HepG2 (cell line): ENCODE measurements at regions not wholly inside any gene's neighbourhood (a gene's known extent, or its start where the extent isn't known, plus 50 kb on each side); places are given as distances from the start of the nearest gene placed in this dataset.

Experiments used
- ATAC-seq: fragments of 200-7000 bp; cut with Tn5 transposase; 3 replicates; pipeline ENCODE4 v1.9.1; 2020; ENCODE audit warnings: mild to moderate bottlenecking, moderate library complexity
- BruUV-seq: library from RNA; stranded (reverse); fragments of 400-500 nt; replicated peaks from 2 replicates; lab custom pipeline; 2021; lab: Mats Ljungman, UMichigan
- CTCF ChIA-PET: fragments of 300-600 bp; formaldehyde crosslinking; extraction: SDS; loops from one replicate; lab custom pipeline; 2021; ENCODE audit warnings: low total read pairs, inconsistent platforms, low intra/inter-chr PET ratio; lab: Yijun Ruan, JAX
- POLR2A ChIA-PET: fragments of 350-600 bp; sonication (Branson Sonifier 250); formaldehyde crosslinking; loops from one replicate; lab custom pipeline; 2020; ENCODE audit warnings: antibody characterized with exemption, inconsistent platforms; lab: Yijun Ruan, JAX
- DNase-seq: peaks from one replicate; pipeline ENCODE4 v3.0.0-alpha.2; 2015; ENCODE audit warnings: low spot score
- FAIRE-seq: peaks from 3 replicates; lab custom pipeline; 2011; peaks lifted over from hg19 to GRCh38; lab: Jason Lieb, UNC
- H2AFZ ChIP-seq: one replicate; pipeline ENCODE4 v1.6.1; 2011; ENCODE audit warnings: low read length, inconsistent platforms
- H3K27ac ChIP-seq: fragments of 300-600 bp; 3 replicates; pipeline ENCODE4 v1.8.0; 2011; ENCODE audit warnings: mixed run types, mild to moderate bottlenecking, mixed read lengths, low read length, inconsistent platforms; ENCODE audit not compliant: insufficient read depth; ENCODE audit errors: extremely low read length
- H3K27me3 ChIP-seq, 2 experiments: fragments of 200-600 bp in 1 of 2; 2 replicates in 1 of 2; 3 replicates in 1 of 2; pipeline versions ENCODE4 v1.6.0 to v1.8.0; 2011; ENCODE audit warnings: low read length in 2 of 2, mild to moderate bottlenecking in 2 of 2, moderate library complexity in 2 of 2, inconsistent platforms in 1 of 2; ENCODE audit not compliant: insufficient read depth in 2 of 2, control insufficient read depth in 1 of 2
- H3K36me3 ChIP-seq, 2 experiments: fragments of 200-600 bp in 1 of 2; replicated peaks in 1 of 2; 2 replicates in 1 of 2; 3 replicates in 1 of 2; pipeline versions ENCODE4 v1.5.1 to v1.8.0; 2011; ENCODE audit warnings: low read length in 2 of 2, inconsistent platforms in 1 of 2; ENCODE audit not compliant: insufficient read depth in 2 of 2, control insufficient read depth in 1 of 2
- H3K4me1 ChIP-seq: 2 replicates; pipeline ENCODE4 v1.5.1; 2012; ENCODE audit warnings: low read length, inconsistent platforms; ENCODE audit not compliant: insufficient read depth
- H3K4me2 ChIP-seq: 2 replicates; pipeline ENCODE4 v1.6.0; 2011; ENCODE audit warnings: low read depth, low read length, inconsistent platforms
- H3K4me3 ChIP-seq, 3 experiments: fragments of 200-600 bp in 1 of 3; sonication (generic), shearing (Covaris generic) in 1 of 3; replicated peaks in 1 of 3; 2 replicates each; pipeline ENCODE4 v1.5.1; 2011 to 2016; ENCODE audit warnings: low read length in 3 of 3, inconsistent platforms in 2 of 3, low read depth in 2 of 3, mild to moderate bottlenecking in 2 of 3, control low read depth in 1 of 3, mixed read lengths in 1 of 3; ENCODE audit not compliant: insufficient read depth in 1 of 3
- H3K79me2 ChIP-seq: one replicate; pipeline ENCODE4 v1.6.1; 2011; ENCODE audit warnings: low read length, inconsistent platforms; ENCODE audit not compliant: insufficient read depth
- H3K9ac ChIP-seq: 2 replicates; pipeline ENCODE4 v1.6.0; 2011; ENCODE audit warnings: mild to moderate bottlenecking, low read depth, low read length, inconsistent platforms; ENCODE audit not compliant: insufficient read depth
- H3K9me3 ChIP-seq: 2 replicates; pipeline ENCODE4 v1.5.1; 2012; ENCODE audit warnings: mild to moderate bottlenecking, low read length
- H4K20me1 ChIP-seq: 2 replicates; pipeline ENCODE4 v1.6.0; 2011; ENCODE audit warnings: inconsistent platforms, mild to moderate bottlenecking, low read length, moderate library complexity; ENCODE audit not compliant: insufficient read depth
- AGO2 ChIP-seq: fragments of 200-400 bp; formaldehyde crosslinking; optimal IDR thresholded peaks from 2 replicates; pipeline ENCODE3; 2017; ENCODE audit warnings: mild to moderate bottlenecking, low read depth, low read length, moderate library complexity
- NFKB2 ChIP-seq: sonication (generic); formaldehyde crosslinking; IDR thresholded peaks from 2 replicates; pipeline ENCODE4 v1.4.0; 2020; ENCODE audit warnings: missing genetic modification reagents, borderline replicate concordance
- NFRKB ChIP-seq: fragments of 450-650 bp; IDR thresholded peaks from 2 replicates; pipeline ENCODE4 v1.6.1; 2017
- NRL ChIP-seq: sonication (generic); formaldehyde crosslinking; IDR thresholded peaks from 2 replicates; pipeline ENCODE4 v1.5.0; 2020; ENCODE audit warnings: missing genetic modification reagents, mild to moderate bottlenecking, moderate library complexity, borderline replicate concordance
- RNF2 ChIP-seq: fragments of 450-650 bp; conservative IDR thresholded peaks from 2 replicates; pipeline ENCODE4 v1.6.1; 2016; ENCODE audit warnings: low read depth
- TCF12 ChIP-seq, 2 experiments: fragments of 450-650 bp in 1 of 2; sonication (generic) in 1 of 2; formaldehyde crosslinking in 1 of 2; IDR thresholded peaks; 2 replicates each; pipeline versions ENCODE4 v1.6.1 to v1.8.0; 2017 to 2022; ENCODE audit warnings: antibody characterized with exemption in 1 of 2, mild to moderate bottlenecking in 1 of 2, missing genetic modification reagents in 1 of 2, moderate library complexity in 1 of 2
- ZNF251 ChIP-seq: sonication (generic); formaldehyde crosslinking; IDR thresholded peaks from 2 replicates; pipeline ENCODE4 v1.9.0; 2021; ENCODE audit warnings: mild to moderate bottlenecking, missing genetic modification reagents
- ZNF549 ChIP-seq: sonication (generic); formaldehyde crosslinking; IDR thresholded peaks from 2 replicates; pipeline ENCODE4 v1.5.0; 2020; ENCODE audit warnings: missing genetic modification reagents
- ZNF557 ChIP-seq: sonication (generic); formaldehyde crosslinking; IDR thresholded peaks from 2 replicates; pipeline ENCODE4 v1.4.0; 2020; ENCODE audit warnings: missing genetic modification reagents
- ZNF567 ChIP-seq: sonication (generic); formaldehyde crosslinking; IDR thresholded peaks from 2 replicates; pipeline ENCODE4 v1.8.1; 2023; ENCODE audit warnings: mild to moderate bottlenecking, missing genetic modification reagents, borderline replicate concordance
- ZNF577 ChIP-seq: sonication (generic); formaldehyde crosslinking; IDR thresholded peaks from 2 replicates; pipeline ENCODE4 v1.4.0; 2020; ENCODE audit warnings: mild to moderate bottlenecking, low read depth, missing genetic modification reagents, borderline replicate concordance
- ZSCAN25 ChIP-seq: sonication (generic); formaldehyde crosslinking; IDR thresholded peaks from 2 replicates; pipeline ENCODE4 v1.8.0; 2022; ENCODE audit warnings: mild to moderate bottlenecking, missing genetic modification reagents
- in situ Hi-C: cut with HindIII; loops from 2 replicates; pipeline ENCODE4 v1.10.0; 2017; ENCODE audit warnings: low pct_unique_long_range_greater_than_20kb; ENCODE audit not compliant: extremely low pct_ligation_motif_present
- intact Hi-C: fragments of 100-400 bp; cut with micrococcal nuclease; formaldehyde crosslinking; loops from one replicate; pipeline ENCODE4 v1.10.0; 2022; ENCODE audit not compliant: unreplicated experiment
- TF ChIP-seq, protein P1 (sequence below): sonication (generic); formaldehyde crosslinking; IDR thresholded peaks from 2 replicates; pipeline ENCODE4 v1.8.1; 2023; ENCODE audit warnings: mild to moderate bottlenecking, missing genetic modification reagents
- TF ChIP-seq, protein P2 (sequence below): sonication (generic); formaldehyde crosslinking; IDR thresholded peaks from 2 replicates; pipeline ENCODE4 v1.8.1; 2022; ENCODE audit warnings: low read depth, mild to moderate bottlenecking, missing genetic modification reagents
- TF ChIP-seq, protein P3 (sequence below): sonication (generic); formaldehyde crosslinking; conservative IDR thresholded peaks from 2 replicates; pipeline ENCODE4 v1.4.0; 2020; ENCODE audit warnings: missing genetic modification reagents
- TF ChIP-seq, protein P4 (sequence below): sonication (generic); formaldehyde crosslinking; IDR thresholded peaks from 2 replicates; pipeline ENCODE4 v1.5.1; 2020; ENCODE audit warnings: mild to moderate bottlenecking, missing genetic modification reagents, moderate library complexity

DNA sequence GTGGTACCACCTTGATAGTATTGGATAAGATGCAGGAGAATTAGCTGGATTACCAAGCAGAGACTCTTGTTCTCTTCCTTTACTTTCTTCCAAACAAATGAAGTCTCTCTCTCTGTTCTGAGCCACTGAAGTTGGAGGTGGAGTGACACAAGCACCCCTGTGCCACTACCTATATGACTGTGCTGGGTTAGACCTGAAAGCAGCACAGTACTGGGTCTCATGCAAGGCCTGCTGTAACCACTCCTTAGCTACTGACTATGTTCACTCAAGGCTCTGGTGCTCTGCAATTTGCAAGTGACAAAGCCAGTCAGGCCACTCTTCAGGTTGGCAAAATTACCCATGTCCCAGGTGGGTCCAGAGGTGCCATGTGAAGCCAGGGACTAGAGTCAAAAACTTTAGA, 389.6 kb upstream of the MAOA start:
- FAIRE-seq (no peak), ATAC-seq (no peak), DNase-seq (no peak)
- no TSS peak for BruUV-seq
- Histone ChIP-seq H3K27me3 (no peaks in the 10 kb centered on the region), H3K4me3 (no peak overlapping the region), H3K9ac (no peak overlapping the region), H3K79me2 (no peaks in the 10 kb centered on the region), H3K27ac (no peak overlapping the region), H3K36me3 (no peaks in the 10 kb centered on the region), H3K4me2 (no peak overlapping the region), H4K20me1 (no peaks in the 10 kb centered on the region), H2AFZ (no peak overlapping the region), H3K4me1 (no peaks in the 10 kb centered on the region), H3K9me3 (no peaks in the 10 kb centered on the region)
- intact Hi-C loops (no loop called here), in situ Hi-C loops (no loop called here)
- ChIA-PET POLR2A (no interaction called here), CTCF (no interaction called here)
- no peak for TF ChIP-seq ZNF549 (CRISPR knock-in tag)
- no peak for TF ChIP-seq NFRKB
- TF ChIP-seq TCF12 (IDR thresholded peaks at IDR 0.05) = no peak
- TF ChIP-seq TCF12 (CRISPR knock-in tag; IDR thresholded peaks at IDR 0.05) = no peak
- TF ChIP-seq ZNF577 (CRISPR knock-in tag) = no peak
- no peak for TF ChIP-seq RNF2
- no peak for TF ChIP-seq ZNF567 (CRISPR knock-in tag)
- no peak for TF ChIP-seq NFKB2
- TF ChIP-seq AGO2 = no peak
- no peak for TF ChIP-seq ZSCAN25
- TF ChIP-seq NRL (CRISPR knock-in tag) = no peak
- no peak for TF ChIP-seq ZNF557
- TF ChIP-seq, protein P1, sequence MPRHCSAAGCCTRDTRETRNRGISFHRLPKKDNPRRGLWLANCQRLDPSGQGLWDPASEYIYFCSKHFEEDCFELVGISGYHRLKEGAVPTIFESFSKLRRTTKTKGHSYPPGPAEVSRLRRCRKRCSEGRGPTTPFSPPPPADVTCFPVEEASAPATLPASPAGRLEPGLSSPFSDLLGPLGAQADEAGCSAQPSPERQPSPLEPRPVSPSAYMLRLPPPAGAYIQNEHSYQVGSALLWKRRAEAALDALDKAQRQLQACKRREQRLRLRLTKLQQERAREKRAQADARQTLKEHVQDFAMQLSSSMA (CRISPR knock-in tag) = no peak
- TF ChIP-seq ZNF251 (CRISPR knock-in tag) = no peak
- TF ChIP-seq, protein P2, sequence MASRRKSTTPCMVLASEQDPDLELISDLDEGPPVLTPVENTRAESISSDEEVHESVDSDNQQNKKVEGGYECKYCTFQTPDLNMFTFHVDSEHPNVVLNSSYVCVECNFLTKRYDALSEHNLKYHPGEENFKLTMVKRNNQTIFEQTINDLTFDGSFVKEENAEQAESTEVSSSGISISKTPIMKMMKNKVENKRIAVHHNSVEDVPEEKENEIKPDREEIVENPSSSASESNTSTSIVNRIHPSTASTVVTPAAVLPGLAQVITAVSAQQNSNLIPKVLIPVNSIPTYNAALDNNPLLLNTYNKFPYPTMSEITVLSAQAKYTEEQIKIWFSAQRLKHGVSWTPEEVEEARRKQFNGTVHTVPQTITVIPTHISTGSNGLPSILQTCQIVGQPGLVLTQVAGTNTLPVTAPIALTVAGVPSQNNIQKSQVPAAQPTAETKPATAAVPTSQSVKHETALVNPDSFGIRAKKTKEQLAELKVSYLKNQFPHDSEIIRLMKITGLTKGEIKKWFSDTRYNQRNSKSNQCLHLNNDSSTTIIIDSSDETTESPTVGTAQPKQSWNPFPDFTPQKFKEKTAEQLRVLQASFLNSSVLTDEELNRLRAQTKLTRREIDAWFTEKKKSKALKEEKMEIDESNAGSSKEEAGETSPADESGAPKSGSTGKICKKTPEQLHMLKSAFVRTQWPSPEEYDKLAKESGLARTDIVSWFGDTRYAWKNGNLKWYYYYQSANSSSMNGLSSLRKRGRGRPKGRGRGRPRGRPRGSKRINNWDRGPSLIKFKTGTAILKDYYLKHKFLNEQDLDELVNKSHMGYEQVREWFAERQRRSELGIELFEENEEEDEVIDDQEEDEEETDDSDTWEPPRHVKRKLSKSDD (CRISPR knock-in tag) = no peak
- TF ChIP-seq, protein P3, sequence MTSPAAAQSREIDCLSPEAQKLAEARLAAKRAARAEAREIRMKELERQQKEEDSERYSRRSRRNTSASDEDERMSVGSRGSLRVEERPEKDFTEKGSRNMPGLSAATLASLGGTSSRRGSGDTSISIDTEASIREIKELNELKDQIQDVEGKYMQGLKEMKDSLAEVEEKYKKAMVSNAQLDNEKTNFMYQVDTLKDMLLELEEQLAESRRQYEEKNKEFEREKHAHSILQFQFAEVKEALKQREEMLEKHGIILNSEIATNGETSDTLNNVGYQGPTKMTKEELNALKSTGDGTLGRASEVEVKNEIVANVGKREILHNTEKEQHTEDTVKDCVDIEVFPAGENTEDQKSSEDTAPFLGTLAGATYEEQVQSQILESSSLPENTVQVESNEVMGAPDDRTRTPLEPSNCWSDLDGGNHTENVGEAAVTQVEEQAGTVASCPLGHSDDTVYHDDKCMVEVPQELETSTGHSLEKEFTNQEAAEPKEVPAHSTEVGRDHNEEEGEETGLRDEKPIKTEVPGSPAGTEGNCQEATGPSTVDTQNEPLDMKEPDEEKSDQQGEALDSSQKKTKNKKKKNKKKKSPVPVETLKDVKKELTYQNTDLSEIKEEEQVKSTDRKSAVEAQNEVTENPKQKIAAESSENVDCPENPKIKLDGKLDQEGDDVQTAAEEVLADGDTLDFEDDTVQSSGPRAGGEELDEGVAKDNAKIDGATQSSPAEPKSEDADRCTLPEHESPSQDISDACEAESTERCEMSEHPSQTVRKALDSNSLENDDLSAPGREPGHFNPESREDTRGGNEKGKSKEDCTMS (CRISPR knock-in tag) = no peak
- TF ChIP-seq, protein P4, sequence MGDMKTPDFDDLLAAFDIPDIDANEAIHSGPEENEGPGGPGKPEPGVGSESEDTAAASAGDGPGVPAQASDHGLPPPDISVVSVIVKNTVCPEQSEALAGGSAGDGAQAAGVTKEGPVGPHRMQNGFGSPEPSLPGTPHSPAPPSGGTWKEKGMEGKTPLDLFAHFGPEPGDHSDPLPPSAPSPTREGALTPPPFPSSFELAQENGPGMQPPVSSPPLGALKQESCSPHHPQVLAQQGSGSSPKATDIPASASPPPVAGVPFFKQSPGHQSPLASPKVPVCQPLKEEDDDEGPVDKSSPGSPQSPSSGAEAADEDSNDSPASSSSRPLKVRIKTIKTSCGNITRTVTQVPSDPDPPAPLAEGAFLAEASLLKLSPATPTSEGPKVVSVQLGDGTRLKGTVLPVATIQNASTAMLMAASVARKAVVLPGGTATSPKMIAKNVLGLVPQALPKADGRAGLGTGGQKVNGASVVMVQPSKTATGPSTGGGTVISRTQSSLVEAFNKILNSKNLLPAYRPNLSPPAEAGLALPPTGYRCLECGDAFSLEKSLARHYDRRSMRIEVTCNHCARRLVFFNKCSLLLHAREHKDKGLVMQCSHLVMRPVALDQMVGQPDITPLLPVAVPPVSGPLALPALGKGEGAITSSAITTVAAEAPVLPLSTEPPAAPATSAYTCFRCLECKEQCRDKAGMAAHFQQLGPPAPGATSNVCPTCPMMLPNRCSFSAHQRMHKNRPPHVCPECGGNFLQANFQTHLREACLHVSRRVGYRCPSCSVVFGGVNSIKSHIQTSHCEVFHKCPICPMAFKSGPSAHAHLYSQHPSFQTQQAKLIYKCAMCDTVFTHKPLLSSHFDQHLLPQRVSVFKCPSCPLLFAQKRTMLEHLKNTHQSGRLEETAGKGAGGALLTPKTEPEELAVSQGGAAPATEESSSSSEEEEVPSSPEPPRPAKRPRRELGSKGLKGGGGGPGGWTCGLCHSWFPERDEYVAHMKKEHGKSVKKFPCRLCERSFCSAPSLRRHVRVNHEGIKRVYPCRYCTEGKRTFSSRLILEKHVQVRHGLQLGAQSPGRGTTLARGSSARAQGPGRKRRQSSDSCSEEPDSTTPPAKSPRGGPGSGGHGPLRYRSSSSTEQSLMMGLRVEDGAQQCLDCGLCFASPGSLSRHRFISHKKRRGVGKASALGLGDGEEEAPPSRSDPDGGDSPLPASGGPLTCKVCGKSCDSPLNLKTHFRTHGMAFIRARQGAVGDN (CRISPR knock-in tag) = no peak
